ENCODE measurements at regions not wholly inside any gene's neighbourhood (a gene's known extent, or its start where the extent isn't known, plus 50 kb on each side); places are given as distances from the start of the nearest gene placed in this dataset.

DNA sequence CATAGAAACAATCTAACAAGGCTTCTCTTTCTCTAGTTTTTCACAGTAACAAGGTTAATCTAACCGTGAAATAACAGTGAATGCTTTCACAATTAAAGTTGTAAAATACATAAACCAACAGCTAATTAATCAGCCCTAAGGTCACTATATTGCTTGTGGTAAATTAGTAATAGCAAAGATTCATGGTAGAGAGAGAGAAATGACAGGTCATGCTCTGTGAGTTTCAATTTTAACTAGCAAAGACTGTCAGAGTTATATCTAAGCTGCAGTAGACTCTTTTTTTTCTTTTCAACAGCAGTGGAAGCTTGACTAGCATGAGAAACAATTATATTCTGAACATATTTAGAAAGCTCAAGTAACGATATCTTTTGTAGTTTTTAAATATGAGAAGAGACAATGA lies 1068.0 kb downstream of the MAT2B start:
- Histone ChIP-seq H3K4me3 (ENCODE audit: low read depth in 1 of 2, low read length in 2 of 2) (no peak overlapping the region), H3K27ac (ENCODE audit: low read length) (no peak overlapping the region), H3K4me1 (ENCODE audit: control insufficient read depth in 1 of 2, insufficient read depth in 2 of 2, low read length in 2 of 2) (no peaks in the 10 kb centered on the region), H3K27me3 (ENCODE audit: low read depth, low read length) (no peaks in the 10 kb centered on the region), H3K9me3 (ENCODE audit: control insufficient read depth in 1 of 2, low read length in 2 of 2) (no peaks in the 10 kb centered on the region), H3K36me3 (ENCODE audit: control insufficient read depth in 1 of 2, insufficient read depth in 2 of 2, low read length in 2 of 2) (no peaks in the 10 kb centered on the region)

DNA sequence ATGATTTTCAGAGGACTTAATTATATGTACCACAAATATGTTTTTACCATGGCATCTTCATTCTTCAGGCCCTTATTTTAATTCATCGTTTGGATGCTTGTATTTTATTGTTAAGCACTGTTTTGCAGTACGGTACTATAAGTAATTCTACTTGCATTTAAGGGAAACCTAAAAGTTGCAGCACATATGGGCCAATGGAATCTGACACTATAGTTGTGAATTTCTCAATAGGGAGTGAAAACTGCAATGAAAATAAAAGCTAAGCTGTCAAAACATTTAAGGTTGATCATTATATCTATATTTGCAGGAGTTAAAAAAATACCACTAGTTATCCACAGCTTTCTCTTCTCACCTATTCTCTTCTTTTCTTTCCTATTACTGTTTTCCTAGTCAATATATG lies 1071.8 kb downstream of the MAT2B start:
- H3K9me3 ChIP-seq (ENCODE audit: control insufficient read depth in 1 of 2, low read length in 2 of 2), result no peaks in the 10 kb centered on the region
- H3K27ac ChIP-seq (ENCODE audit: low read length), result no peak overlapping the region
- no peaks in the 10 kb centered on the region for H3K36me3 ChIP-seq (ENCODE audit: control insufficient read depth in 1 of 2, insufficient read depth in 2 of 2, low read length in 2 of 2)
- no peaks in the 10 kb centered on the region for H3K4me1 ChIP-seq (ENCODE audit: control insufficient read depth in 1 of 2, insufficient read depth in 2 of 2, low read length in 2 of 2)
- no peaks in the 10 kb centered on the region for H3K27me3 ChIP-seq (ENCODE audit: low read depth, low read length)
- no peak overlapping the region for H3K4me3 ChIP-seq (ENCODE audit: low read depth in 1 of 2, low read length in 2 of 2)

DNA sequence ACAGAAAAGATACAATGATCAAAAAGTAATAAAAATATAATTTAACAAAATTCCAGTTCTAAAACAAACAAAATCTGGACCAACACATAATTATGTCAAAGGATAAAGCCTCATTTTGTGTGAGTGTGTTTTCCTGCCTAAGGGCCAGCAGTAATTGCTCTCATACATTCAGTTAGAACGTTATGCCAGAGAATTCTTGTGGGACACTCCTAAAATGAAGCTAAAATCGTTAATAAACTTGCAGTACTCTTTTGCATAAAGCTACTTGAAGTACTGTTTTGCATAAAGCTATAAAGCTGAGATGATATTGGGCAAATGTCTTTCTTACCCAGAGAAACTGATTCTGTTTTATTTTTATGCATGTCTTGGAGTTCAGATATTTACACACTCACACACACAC lies 1072.3 kb downstream of the MAT2B start:
- Histone ChIP-seq H3K9me3 (ENCODE audit: control insufficient read depth in 1 of 2, low read length in 2 of 2) (no peaks in the 10 kb centered on the region), H3K27me3 (ENCODE audit: low read depth, low read length) (no peaks in the 10 kb centered on the region), H3K36me3 (ENCODE audit: control insufficient read depth in 1 of 2, insufficient read depth in 2 of 2, low read length in 2 of 2) (no peaks in the 10 kb centered on the region), H3K4me3 (ENCODE audit: low read depth in 1 of 2, low read length in 2 of 2) (no peak overlapping the region), H3K27ac (ENCODE audit: low read length) (no peak overlapping the region), H3K4me1 (ENCODE audit: control insufficient read depth in 1 of 2, insufficient read depth in 2 of 2, low read length in 2 of 2) (no peaks in the 10 kb centered on the region)

DNA sequence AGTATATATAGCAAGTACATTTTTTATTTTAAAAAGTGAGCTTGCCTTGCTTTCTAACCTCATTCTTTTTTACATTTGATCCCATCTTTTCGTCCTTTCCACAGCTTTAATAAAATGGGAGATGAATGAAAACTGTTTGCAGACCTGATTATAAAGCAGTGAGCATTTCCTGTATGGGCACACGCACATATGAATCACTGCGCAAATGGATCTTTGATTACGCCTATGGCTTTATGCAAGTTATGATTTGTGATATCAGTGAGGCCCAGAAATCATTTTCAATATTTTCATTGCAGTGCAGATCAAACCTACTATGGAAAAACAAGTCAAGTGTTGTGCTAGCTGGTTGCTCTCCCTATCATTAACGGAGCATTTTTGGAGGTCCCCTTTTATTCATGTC lies 1073.0 kb downstream of the MAT2B start:
- no peaks in the 10 kb centered on the region for H3K9me3 ChIP-seq (ENCODE audit: control insufficient read depth in 1 of 2, low read length in 2 of 2)

DNA sequence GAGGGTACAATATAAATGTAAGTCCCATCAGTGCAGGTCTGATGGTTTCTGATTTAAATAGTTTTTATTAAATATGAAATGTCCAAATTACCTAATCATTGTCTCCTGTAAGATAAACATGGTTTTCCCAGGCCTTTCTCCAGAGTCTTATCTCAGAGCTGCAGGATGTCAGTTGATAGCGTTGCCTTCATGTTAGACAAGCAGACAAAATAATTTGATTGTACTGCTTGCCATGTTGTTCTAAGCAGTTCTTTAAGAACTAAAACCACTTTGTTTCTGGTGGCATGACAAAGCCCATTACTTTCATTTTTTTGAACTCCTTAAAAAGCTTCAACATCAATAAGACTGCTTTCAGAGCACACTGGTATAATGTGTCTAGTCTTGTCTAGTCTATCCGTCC lies 1073.5 kb downstream of the MAT2B start:
- no peaks in the 10 kb centered on the region for H3K36me3 ChIP-seq (ENCODE audit: control insufficient read depth in 1 of 2, insufficient read depth in 2 of 2, low read length in 2 of 2)
- no peaks in the 10 kb centered on the region for H3K27me3 ChIP-seq (ENCODE audit: low read depth, low read length)
- no peaks in the 10 kb centered on the region for H3K9me3 ChIP-seq (ENCODE audit: control insufficient read depth in 1 of 2, low read length in 2 of 2)
- H3K4me3 ChIP-seq (ENCODE audit: low read depth in 1 of 2, low read length in 2 of 2), result no peak overlapping the region
- no peaks in the 10 kb centered on the region for H3K4me1 ChIP-seq (ENCODE audit: control insufficient read depth in 1 of 2, insufficient read depth in 2 of 2, low read length in 2 of 2)
- no peak overlapping the region for H3K27ac ChIP-seq (ENCODE audit: low read length)

More for the DNA sequence above, 1073.0 kb downstream of the MAT2B start:
- Histone ChIP-seq H3K4me1 (ENCODE audit: control insufficient read depth in 1 of 2, insufficient read depth in 2 of 2, low read length in 2 of 2) (no peaks in the 10 kb centered on the region), H3K36me3 (ENCODE audit: control insufficient read depth in 1 of 2, insufficient read depth in 2 of 2, low read length in 2 of 2) (no peaks in the 10 kb centered on the region), H3K27ac (ENCODE audit: low read length) (no peak overlapping the region), H3K27me3 (ENCODE audit: low read depth, low read length) (no peaks in the 10 kb centered on the region), H3K4me3 (ENCODE audit: low read depth in 1 of 2, low read length in 2 of 2) (no peak overlapping the region)

DNA sequence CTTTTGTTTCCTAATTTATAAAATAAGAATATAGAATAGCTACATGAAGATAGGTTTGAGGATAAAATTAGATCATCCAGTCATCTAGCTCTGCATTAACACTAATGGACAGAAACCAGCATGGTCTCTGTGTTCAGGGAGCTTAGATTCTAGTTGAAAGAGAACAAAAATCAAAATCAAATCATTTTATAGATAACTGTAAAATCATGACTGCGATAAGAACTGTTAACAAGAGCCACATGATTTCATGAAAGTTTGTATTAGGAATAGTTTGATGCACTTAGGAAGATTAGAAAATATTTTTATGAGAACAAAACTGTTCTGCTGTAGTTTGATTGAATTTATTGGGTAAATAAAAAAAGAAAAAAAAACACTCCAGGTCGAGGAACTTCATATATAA lies 1074.7 kb downstream of the MAT2B start:
- no peaks in the 10 kb centered on the region for H3K9me3 ChIP-seq (ENCODE audit: control insufficient read depth in 1 of 2, low read length in 2 of 2)
- H3K4me3 ChIP-seq (ENCODE audit: low read depth in 1 of 2, low read length in 2 of 2), result no peak overlapping the region

DNA sequence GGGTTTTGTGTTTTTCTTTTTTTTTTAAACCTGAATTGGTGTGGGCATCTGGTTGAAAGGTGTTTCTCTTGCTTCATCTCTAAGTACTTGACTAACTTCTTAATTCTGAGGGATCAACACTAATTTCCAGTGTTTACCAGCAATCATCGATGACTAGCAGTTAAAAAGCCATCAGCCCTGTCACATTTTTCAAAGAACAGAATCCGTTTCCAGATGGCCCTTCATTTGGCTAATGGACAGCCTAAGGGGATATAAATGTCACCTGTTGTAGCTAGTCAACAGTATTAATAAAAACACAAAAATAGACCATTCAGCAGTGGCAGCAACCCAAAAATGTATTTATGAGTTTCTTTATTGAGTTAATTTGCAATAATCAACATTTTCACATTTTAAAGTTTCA lies 1076.5 kb downstream of the MAT2B start:
- Histone ChIP-seq H3K36me3 (ENCODE audit: control insufficient read depth in 1 of 2, insufficient read depth in 2 of 2, low read length in 2 of 2) (no peaks in the 10 kb centered on the region), H3K4me1 (ENCODE audit: control insufficient read depth in 1 of 2, insufficient read depth in 2 of 2, low read length in 2 of 2) (no peaks in the 10 kb centered on the region), H3K9me3 (ENCODE audit: control insufficient read depth in 1 of 2, low read length in 2 of 2) (no peaks in the 10 kb centered on the region), H3K4me3 (ENCODE audit: low read depth in 1 of 2, low read length in 2 of 2) (no peak overlapping the region), H3K27me3 (ENCODE audit: low read depth, low read length) (no peaks in the 10 kb centered on the region), H3K27ac (ENCODE audit: low read length) (no peak overlapping the region)

More for the DNA sequence above, 1074.7 kb downstream of the MAT2B start:
- H3K27ac ChIP-seq (ENCODE audit: low read length), result no peak overlapping the region
- no peaks in the 10 kb centered on the region for H3K27me3 ChIP-seq (ENCODE audit: low read depth, low read length)
- H3K36me3 ChIP-seq (ENCODE audit: control insufficient read depth in 1 of 2, insufficient read depth in 2 of 2, low read length in 2 of 2), result no peaks in the 10 kb centered on the region
- no peaks in the 10 kb centered on the region for H3K4me1 ChIP-seq (ENCODE audit: control insufficient read depth in 1 of 2, insufficient read depth in 2 of 2, low read length in 2 of 2)

DNA sequence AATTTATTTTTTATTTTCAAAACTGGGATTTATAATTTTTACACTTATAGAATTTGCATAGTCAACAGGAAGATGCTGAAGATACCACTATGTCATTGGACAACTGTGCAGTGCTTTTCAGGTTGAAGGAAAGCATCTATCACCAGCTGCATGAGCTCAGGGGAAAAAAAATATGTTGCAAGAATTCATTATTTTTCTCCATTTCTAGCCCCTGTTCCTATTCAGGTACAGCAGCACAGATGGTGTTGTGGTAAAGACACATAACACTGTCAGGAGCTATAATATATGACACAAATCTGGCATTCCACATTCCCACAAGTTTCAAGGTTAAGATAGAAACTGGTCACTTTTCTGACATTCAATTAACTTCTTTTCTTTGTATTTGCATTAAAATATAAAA lies 1088.6 kb downstream of the MAT2B start:
- H3K27ac ChIP-seq (ENCODE audit: low read length), result no peak overlapping the region
- no peaks in the 10 kb centered on the region for H3K9me3 ChIP-seq (ENCODE audit: control insufficient read depth in 1 of 2, low read length in 2 of 2)

DNA sequence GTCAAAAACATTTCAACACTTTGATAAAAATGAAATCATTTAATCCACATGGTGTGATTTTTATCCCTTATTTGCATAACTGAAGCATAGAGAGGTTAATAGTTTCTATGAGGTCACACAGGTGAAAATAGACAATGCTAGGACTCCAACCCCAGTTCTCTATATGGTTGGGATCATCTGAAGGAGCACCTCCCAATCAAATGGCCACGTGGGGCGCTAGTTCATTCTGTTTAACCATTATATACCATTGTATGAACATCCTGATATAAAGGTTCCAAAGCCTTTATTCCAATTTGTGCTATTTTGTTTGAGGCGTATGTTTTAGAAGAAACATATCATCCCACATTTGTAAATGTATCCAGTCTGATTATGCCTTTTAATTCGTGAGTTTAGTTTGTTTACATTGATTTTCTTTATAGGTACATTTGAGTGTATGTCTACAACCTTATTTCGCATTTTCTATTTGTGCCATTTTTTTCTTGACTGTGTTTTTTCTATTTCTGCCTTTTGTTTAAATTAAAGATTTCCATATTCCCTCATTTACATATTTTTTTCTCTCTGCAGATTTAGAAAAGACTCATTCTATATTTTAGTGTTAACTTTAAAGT lies 1092.0 kb downstream of the MAT2B start:
- Histone ChIP-seq H3K27ac (ENCODE audit: low read length) (no peak overlapping the region), H3K4me3 (ENCODE audit: low read depth in 1 of 2, low read length in 2 of 2) (no peak overlapping the region)

More for the DNA sequence above, 1088.6 kb downstream of the MAT2B start:
- H3K4me1 ChIP-seq (ENCODE audit: control insufficient read depth in 1 of 2, insufficient read depth in 2 of 2, low read length in 2 of 2), result no peaks in the 10 kb centered on the region
- H3K36me3 ChIP-seq (ENCODE audit: control insufficient read depth in 1 of 2, insufficient read depth in 2 of 2, low read length in 2 of 2), result no peaks in the 10 kb centered on the region
- H3K4me3 ChIP-seq (ENCODE audit: low read depth in 1 of 2, low read length in 2 of 2), result no peak overlapping the region
- H3K27me3 ChIP-seq (ENCODE audit: low read depth, low read length), result no peaks in the 10 kb centered on the region

DNA sequence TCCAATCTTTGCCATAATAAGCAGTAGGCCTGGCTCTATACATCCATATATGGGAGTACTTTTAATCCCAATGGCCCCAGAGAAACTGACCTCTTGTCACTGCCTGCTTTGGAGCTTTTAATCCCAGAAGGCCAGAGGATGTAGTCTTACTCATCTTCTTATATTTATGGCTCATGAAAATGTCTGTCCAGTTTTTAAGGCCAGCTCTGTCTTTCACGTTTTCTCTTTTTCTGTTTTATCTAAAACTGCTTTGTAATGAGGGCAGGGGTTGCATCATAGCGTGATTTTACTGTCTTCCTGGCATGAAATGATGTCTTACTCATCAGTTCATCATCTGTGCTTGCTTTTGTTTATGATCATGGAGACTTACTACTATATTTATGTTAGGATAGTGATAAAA lies 1094.9 kb downstream of the MAT2B start:
- Histone ChIP-seq H3K4me1 (ENCODE audit: control insufficient read depth in 1 of 2, insufficient read depth in 2 of 2, low read length in 2 of 2) (no peaks in the 10 kb centered on the region), H3K27me3 (ENCODE audit: low read depth, low read length) (no peaks in the 10 kb centered on the region), H3K4me3 (ENCODE audit: low read depth in 1 of 2, low read length in 2 of 2) (no peak overlapping the region), H3K27ac (ENCODE audit: low read length) (no peak overlapping the region), H3K36me3 (ENCODE audit: control insufficient read depth in 1 of 2, insufficient read depth in 2 of 2, low read length in 2 of 2) (no peaks in the 10 kb centered on the region), H3K9me3 (ENCODE audit: control insufficient read depth in 1 of 2, low read length in 2 of 2) (no peaks in the 10 kb centered on the region)

More for the DNA sequence above, 1092.0 kb downstream of the MAT2B start:
- H3K9me3 ChIP-seq (ENCODE audit: control insufficient read depth in 1 of 2, low read length in 2 of 2), result no peaks in the 10 kb centered on the region
- no peaks in the 10 kb centered on the region for H3K36me3 ChIP-seq (ENCODE audit: control insufficient read depth in 1 of 2, insufficient read depth in 2 of 2, low read length in 2 of 2)
- no peaks in the 10 kb centered on the region for H3K27me3 ChIP-seq (ENCODE audit: low read depth, low read length)
- no peaks in the 10 kb centered on the region for H3K4me1 ChIP-seq (ENCODE audit: control insufficient read depth in 1 of 2, insufficient read depth in 2 of 2, low read length in 2 of 2)

DNA sequence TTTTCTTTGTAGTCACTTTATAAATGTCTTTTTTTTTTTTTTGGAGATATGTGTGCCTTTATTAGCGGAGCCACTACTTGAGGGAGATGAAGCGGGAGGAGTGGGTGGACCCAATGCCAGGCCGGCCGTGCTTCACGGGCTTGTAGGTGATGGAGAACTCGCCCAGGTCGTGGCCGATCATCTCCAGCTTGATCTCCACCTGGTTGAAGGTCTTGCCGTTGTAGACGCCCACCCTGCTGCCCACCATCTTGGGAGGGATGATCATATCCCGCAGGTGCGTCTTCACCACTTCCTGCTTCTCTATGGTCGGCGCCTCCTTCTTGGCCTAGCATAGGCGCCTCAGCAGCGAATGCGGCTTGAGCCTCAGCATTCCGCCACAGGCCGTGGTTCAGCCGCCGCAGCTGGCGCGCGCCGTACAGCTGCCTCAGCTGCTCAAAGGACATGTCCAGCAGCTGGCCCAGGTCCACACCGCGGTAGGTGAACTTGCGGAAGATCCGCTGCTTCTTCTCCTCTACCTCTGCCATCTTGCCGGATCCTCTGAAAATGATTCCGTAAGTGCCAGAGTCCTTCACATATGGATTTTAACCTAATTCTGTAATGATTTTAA lies 1095.6 kb downstream of the MAT2B start:
- no peak overlapping the region for H3K27ac ChIP-seq (ENCODE audit: low read length)
- H3K4me3 ChIP-seq (ENCODE audit: low read depth in 1 of 2, low read length in 2 of 2), result no peak overlapping the region
- H3K36me3 ChIP-seq (ENCODE audit: control insufficient read depth in 1 of 2, insufficient read depth in 2 of 2, low read length in 2 of 2), result no peaks in the 10 kb centered on the region
- no peaks in the 10 kb centered on the region for H3K9me3 ChIP-seq (ENCODE audit: control insufficient read depth in 1 of 2, low read length in 2 of 2)
- no peaks in the 10 kb centered on the region for H3K4me1 ChIP-seq (ENCODE audit: control insufficient read depth in 1 of 2, insufficient read depth in 2 of 2, low read length in 2 of 2)
- H3K27me3 ChIP-seq (ENCODE audit: low read depth, low read length), result no peaks in the 10 kb centered on the region

DNA sequence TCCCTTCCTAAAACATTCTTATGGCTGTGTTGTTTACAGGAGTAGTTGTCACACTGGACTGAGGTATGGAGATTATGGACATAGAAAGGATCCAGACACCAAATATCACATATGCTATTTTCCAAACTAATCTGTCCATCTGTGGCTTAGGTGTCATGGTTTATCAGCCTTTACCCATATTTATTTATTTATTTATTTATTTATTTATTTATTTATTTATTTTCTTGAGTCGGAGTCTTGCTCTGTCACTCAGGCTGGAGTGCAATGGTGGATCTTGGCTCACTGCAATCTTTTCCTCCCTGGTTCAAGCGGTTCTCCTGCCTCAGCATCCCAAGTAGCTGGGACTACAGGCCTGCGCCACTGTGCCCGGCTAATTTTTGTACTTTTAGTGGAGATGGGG lies 1103.1 kb downstream of the MAT2B start:
- no peaks in the 10 kb centered on the region for H3K27me3 ChIP-seq (ENCODE audit: low read depth, low read length)

More for the DNA sequence above, 1103.1 kb downstream of the MAT2B start:
- no peak overlapping the region for H3K27ac ChIP-seq (ENCODE audit: low read length)
- H3K36me3 ChIP-seq (ENCODE audit: control insufficient read depth in 1 of 2, insufficient read depth in 2 of 2, low read length in 2 of 2), result no peaks in the 10 kb centered on the region
- H3K4me3 ChIP-seq (ENCODE audit: low read depth in 1 of 2, low read length in 2 of 2), result no peak overlapping the region
- H3K9me3 ChIP-seq (ENCODE audit: control insufficient read depth in 1 of 2, low read length in 2 of 2), result no peaks in the 10 kb centered on the region
- H3K4me1 ChIP-seq (ENCODE audit: control insufficient read depth in 1 of 2, insufficient read depth in 2 of 2, low read length in 2 of 2), result no peaks in the 10 kb centered on the region

All from muscle layer of duodenum (tissue), 2 donors.